Mesendoderm (in vitro differentiated cells): ENCODE measurements at regions not wholly inside any gene's neighbourhood (a gene's known extent, or its start where the extent isn't known, plus 50 kb on each side); places are given as distances from the start of the nearest gene placed in this dataset.

Experiments
- DNase-seq: peaks from one replicate; pipeline ENCODE4 v3.0.0; 2013
- H2AK5ac ChIP-seq: 2 replicates; pipeline ENCODE4 v1.6.1; 2013; ENCODE audit warnings: low read length, inconsistent platforms
- H2BK120ac ChIP-seq: 2 replicates; pipeline ENCODE4 v1.6.1; 2013; ENCODE audit warnings: low read depth, mild to moderate bottlenecking, low read length, moderate library complexity, mixed read lengths
- H2BK15ac ChIP-seq: replicated peaks from 2 replicates; pipeline ENCODE4 v1.6.1; 2013; ENCODE audit warnings: low read depth, mild to moderate bottlenecking, moderate library complexity
- H2BK5ac ChIP-seq: 2 replicates; pipeline ENCODE4 v1.6.1; 2013; ENCODE audit warnings: low read length, inconsistent platforms
- H3K18ac ChIP-seq: 2 replicates; pipeline ENCODE4 v1.6.1; 2013; ENCODE audit warnings: mild to moderate bottlenecking, low read length, mixed read lengths
- H3K23ac ChIP-seq: one replicate; pipeline ENCODE4 v1.6.1; 2013; ENCODE audit warnings: low read length
- H3K27ac ChIP-seq: 2 replicates; pipeline ENCODE4 v1.5.1; 2013; ENCODE audit warnings: low read depth, mild to moderate bottlenecking, inconsistent platforms, low read length, moderate library complexity
- H3K27me3 ChIP-seq: 2 replicates; pipeline ENCODE4 v1.6.1; 2013; ENCODE audit warnings: low read length, control low read depth, mild to moderate bottlenecking, inconsistent platforms; ENCODE audit not compliant: insufficient read depth, poor library complexity
- H3K36me3 ChIP-seq: 2 replicates; pipeline ENCODE4 v1.6.1; 2013; ENCODE audit warnings: low read length, inconsistent platforms; ENCODE audit not compliant: control insufficient read depth, insufficient read depth
- H3K4ac ChIP-seq: one replicate; pipeline ENCODE4 v1.6.1; 2013; ENCODE audit warnings: low read depth, mild to moderate bottlenecking, low read length, moderate library complexity
- H3K4me1 ChIP-seq: 2 replicates; pipeline ENCODE4 v1.6.1; 2013; ENCODE audit warnings: low read depth, low read length, inconsistent platforms; ENCODE audit not compliant: control insufficient read depth
- H3K4me2 ChIP-seq: 2 replicates; pipeline ENCODE4 v1.6.1; 2013; ENCODE audit warnings: low read length
- H3K4me3 ChIP-seq: 2 replicates; pipeline ENCODE4 v1.5.1; 2013; ENCODE audit warnings: mild to moderate bottlenecking, low read length
- H3K56ac ChIP-seq: one replicate; pipeline ENCODE4 v1.6.1; 2013; ENCODE audit warnings: low read length
- H3K79me1 ChIP-seq: 2 replicates; pipeline ENCODE4 v1.6.1; 2013; ENCODE audit warnings: low read length, inconsistent platforms
- H3K79me2 ChIP-seq: 2 replicates; pipeline ENCODE4 v1.6.1; 2013; ENCODE audit warnings: mild to moderate bottlenecking, low read length; ENCODE audit not compliant: control insufficient read depth, insufficient read depth
- H3K9ac ChIP-seq: 2 replicates; pipeline ENCODE4 v1.6.1; 2013; ENCODE audit warnings: low read length, inconsistent platforms
- H4K5ac ChIP-seq: one replicate; pipeline ENCODE4 v1.6.1; 2013; ENCODE audit warnings: low read length
- H4K8ac ChIP-seq: one replicate; pipeline ENCODE4 v1.6.1; 2013; ENCODE audit warnings: low read depth, mild to moderate bottlenecking, control low read depth, low read length, moderate library complexity
- WGBS: extraction: QIAGEN DNeasy Blood & Tissue Kit; methylation state at CpG from one replicate; pipeline ENCODE4 v1.1.7; 2013; ENCODE audit warnings: low lambda C conversion rate, missing lambda C conversion rate; ENCODE audit not compliant: insufficient coverage; ENCODE audit errors: extremely low coverage; 5-methylcytosine and 5-hydroxymethylcytosine counted together

- Histone ChIP-seq H3K4me1 (no peaks in the 10 kb centered on the region), H3K4me2 (no peak overlapping the region), H3K27me3 (no peaks in the 10 kb centered on the region), H2AK5ac (no peak overlapping the region), H3K18ac (no peak overlapping the region), H3K79me2 (no peaks in the 10 kb centered on the region), H2BK15ac (no peak overlapping the region), H3K27ac (no peak overlapping the region), H3K36me3 (no peaks in the 10 kb centered on the region), H2BK5ac (no peak overlapping the region), H3K23ac (no peak overlapping the region), H3K4ac (no peak overlapping the region), H2BK120ac (no peak overlapping the region), H4K5ac (no peak overlapping the region), H4K8ac (no peak overlapping the region), H3K79me1 (no peaks in the 10 kb centered on the region), H3K9ac (no peak overlapping the region), H3K4me3 (no peak overlapping the region), H3K56ac (no peak overlapping the region)
- no CpG with 5 or more reads among the region's 3 CpGs for WGBS
- no peak for DNase-seq
Observed at GRCh38 chr12:65747338-65747737, 76.9 kb upstream of the HMGA2 start.

- H3K79me1 ChIP-seq: no peaks in the 10 kb centered on the region
- no peak overlapping the region for H3K56ac ChIP-seq
- H4K8ac ChIP-seq: no peak overlapping the region
- no peak overlapping the region for H3K27ac ChIP-seq
- no peak overlapping the region for H3K4me3 ChIP-seq
- no peaks in the 10 kb centered on the region for H3K4me1 ChIP-seq
- H3K27me3 ChIP-seq: no peaks in the 10 kb centered on the region
- H3K9ac ChIP-seq: no peak overlapping the region
- no CpG with 5 or more reads among the region's 2 CpGs for WGBS
- H3K4me2 ChIP-seq: no peak overlapping the region
- no peaks in the 10 kb centered on the region for H3K79me2 ChIP-seq
- no peak overlapping the region for H3K23ac ChIP-seq
- H2BK120ac ChIP-seq: no peak overlapping the region
- no peak overlapping the region for H3K18ac ChIP-seq
- no peak overlapping the region for H2BK5ac ChIP-seq
- no peak for DNase-seq
- H4K5ac ChIP-seq: no peak overlapping the region
- H3K4ac ChIP-seq: no peak overlapping the region
- no peak overlapping the region for H2AK5ac ChIP-seq
- no peak overlapping the region for H2BK15ac ChIP-seq
- H3K36me3 ChIP-seq: no peaks in the 10 kb centered on the region
Observed at GRCh38 chr12:65748332-65748731, 76.0 kb upstream of the HMGA2 start.

GRCh38 chr12:65754290-65754689 lies 70.0 kb upstream of the HMGA2 start:
- DNase-seq: no peak
- no peak overlapping the region for H3K9ac ChIP-seq
- H3K4ac ChIP-seq: no peak overlapping the region
- peak overlapping the region; percentile 74 for H2BK15ac ChIP-seq
- no peak overlapping the region for H2AK5ac ChIP-seq
- no peaks in the 10 kb centered on the region for H3K27me3 ChIP-seq
- H2BK5ac ChIP-seq: peak overlapping the region; percentile 12
- H3K18ac ChIP-seq: peak overlapping the region; percentile 88
- no peak overlapping the region for H4K5ac ChIP-seq
- peak overlapping the region; percentile 12 for H3K56ac ChIP-seq
- H2BK120ac ChIP-seq: peak overlapping the region; percentile 74
- no CpG with 5 or more reads among the region's 2 CpGs for WGBS
- no peak overlapping the region for H4K8ac ChIP-seq
- peak overlapping the region; percentile 56 for H3K27ac ChIP-seq
- H3K79me1 ChIP-seq: no peaks in the 10 kb centered on the region
- H3K4me3 ChIP-seq: no peak overlapping the region
- no peaks in the 10 kb centered on the region for H3K79me2 ChIP-seq
- peaks cover 16% of the 10 kb centered on the region for H3K4me1 ChIP-seq
- no peak overlapping the region for H3K23ac ChIP-seq
- no peak overlapping the region for H3K4me2 ChIP-seq
- no peaks in the 10 kb centered on the region for H3K36me3 ChIP-seq

- Histone ChIP-seq H2BK120ac (peak overlapping the region; percentile 74), H3K4me2 (no peak overlapping the region), H2BK15ac (peak overlapping the region; percentile 25), H3K4me3 (no peak overlapping the region), H3K79me2 (no peaks in the 10 kb centered on the region), H3K4me1 (peaks cover 16% of the 10 kb centered on the region), H3K9ac (no peak overlapping the region), H3K79me1 (no peaks in the 10 kb centered on the region), H2AK5ac (no peak overlapping the region), H3K27me3 (no peaks in the 10 kb centered on the region), H3K27ac (peak overlapping the region; percentile 56), H4K5ac (no peak overlapping the region), H2BK5ac (peak overlapping the region; percentile 48), H4K8ac (no peak overlapping the region), H3K18ac (peak overlapping the region; percentile 88), H3K4ac (no peak overlapping the region), H3K36me3 (no peaks in the 10 kb centered on the region), H3K23ac (no peak overlapping the region), H3K56ac (peak overlapping the region; percentile 66)
- peak; percentile 90 for DNase-seq
- no CpG with 5 or more reads among the region's 8 CpGs for WGBS
Observed at GRCh38 chr12:65754744-65755595, 69.3 kb upstream of the HMGA2 start.

- Histone ChIP-seq H3K27ac (peak overlapping the region; percentile 66), H2BK5ac (peak overlapping the region; percentile 89), H3K4me1 (peaks cover 16% of the 10 kb centered on the region), H3K4me3 (no peak overlapping the region), H3K23ac (no peak overlapping the region), H3K27me3 (no peaks in the 10 kb centered on the region), H3K18ac (no peak overlapping the region), H3K79me2 (no peaks in the 10 kb centered on the region), H2BK120ac (no peak overlapping the region), H3K4me2 (no peak overlapping the region), H3K79me1 (no peaks in the 10 kb centered on the region), H4K5ac (no peak overlapping the region), H3K56ac (no peak overlapping the region), H3K9ac (no peak overlapping the region), H2AK5ac (no peak overlapping the region), H2BK15ac (no peak overlapping the region), H3K4ac (no peak overlapping the region), H4K8ac (no peak overlapping the region), H3K36me3 (no peaks in the 10 kb centered on the region)
- WGBS: no CpG with 5 or more reads among the region's 4 CpGs
- no peak for DNase-seq
Observed at GRCh38 chr12:65755596-65755978, 68.7 kb upstream of the HMGA2 start.

- no peak for DNase-seq
Observed at GRCh38 chr12:65756267-65756666, 68.0 kb upstream of the HMGA2 start.

More at GRCh38 chr12:65756267-65756666, 68.0 kb upstream of the HMGA2 start:
- WGBS: no CpG with 5 or more reads among the region's 5 CpGs
- H3K4me1 ChIP-seq: peaks cover 19% of the 10 kb centered on the region
- no peaks in the 10 kb centered on the region for H3K27me3 ChIP-seq
- H4K8ac ChIP-seq: no peak overlapping the region
- no peak overlapping the region for H3K9ac ChIP-seq
- H3K56ac ChIP-seq: no peak overlapping the region
- no peak overlapping the region for H3K23ac ChIP-seq
- H4K5ac ChIP-seq: no peak overlapping the region
- H3K18ac ChIP-seq: peak overlapping the region; percentile 77
- H3K4me2 ChIP-seq: no peak overlapping the region
- H3K27ac ChIP-seq: no peak overlapping the region
- H2BK15ac ChIP-seq: no peak overlapping the region
- H3K36me3 ChIP-seq: no peaks in the 10 kb centered on the region
- no peaks in the 10 kb centered on the region for H3K79me2 ChIP-seq
- no peak overlapping the region for H2BK5ac ChIP-seq
- no peak overlapping the region for H2AK5ac ChIP-seq
- no peaks in the 10 kb centered on the region for H3K79me1 ChIP-seq
- H3K4me3 ChIP-seq: no peak overlapping the region
- H3K4ac ChIP-seq: peak overlapping the region; percentile 55
- peak overlapping the region; percentile 68 for H2BK120ac ChIP-seq
